Suppressor macrophage treated with lipopolysaccharide for 1 hour (primary cell): ENCODE measurements at regions not wholly inside any gene's neighbourhood (a gene's known extent, or its start where the extent isn't known, plus 50 kb on each side); places are given as distances from the start of the nearest gene placed in this dataset.
A peak's percentile ranks its signal among the peaks of the same experiment; 100 is the strongest.

ENCODE experiments used
- DNase-seq, 3 donors: peaks; one replicate each; pipeline ENCODE4 v3.0.0-alpha.2; 2020 to 2022

- DNase-seq, result no peak
Measured at GRCh38 chr3:59644479-59645402, 594.9 kb upstream of the CFAP20DC start.

GRCh38 chr3:59641169-59641899 lies 591.5 kb upstream of the CFAP20DC start:
- DNase-seq, result peak in 2 of 3 donors; percentile 12 to 17

GRCh38 chr3:59632760-59633573 lies 583.1 kb upstream of the CFAP20DC start:
- no peak for DNase-seq

GRCh38 chr3:59631482-59631881 lies 581.7 kb upstream of the CFAP20DC start:
- DNase-seq, result no peak

- no peak for DNase-seq
Measured at GRCh38 chr3:59621037-59621436, 571.2 kb upstream of the CFAP20DC start.

GRCh38 chr3:59620325-59620724 lies 570.5 kb upstream of the CFAP20DC start:
- DNase-seq, result no peak

- DNase-seq, result no peak
Measured at GRCh38 chr3:59612444-59612715, 562.6 kb upstream of the CFAP20DC start.

- DNase-seq, result no peak
Measured at GRCh38 chr3:59611649-59612443, 562.0 kb upstream of the CFAP20DC start.

- DNase-seq, result no peak
Measured at GRCh38 chr3:59609657-59610348, 560.0 kb upstream of the CFAP20DC start.

- DNase-seq, result no peak
Measured at GRCh38 chr3:59608356-59608755, 558.5 kb upstream of the CFAP20DC start.

- no peak for DNase-seq
Measured at GRCh38 chr3:59607656-59608055, 557.8 kb upstream of the CFAP20DC start.

- no peak for DNase-seq
Measured at GRCh38 chr3:59606638-59607266, 556.9 kb upstream of the CFAP20DC start.

GRCh38 chr3:59605944-59606534 lies 556.2 kb upstream of the CFAP20DC start:
- DNase-seq, result no peak

GRCh38 chr3:59605318-59605717 lies 555.5 kb upstream of the CFAP20DC start:
- no peak for DNase-seq

- DNase-seq, result no peak
Measured at GRCh38 chr3:59601486-59601885, 551.7 kb upstream of the CFAP20DC start.

GRCh38 chr3:59600631-59601030 lies 550.8 kb upstream of the CFAP20DC start:
- DNase-seq, result no peak

GRCh38 chr3:59596741-59597140 lies 546.9 kb upstream of the CFAP20DC start:
- no peak for DNase-seq

GRCh38 chr3:59595830-59596229 lies 546.0 kb upstream of the CFAP20DC start:
- no peak for DNase-seq

GRCh38 chr3:59593380-59593779 lies 543.6 kb upstream of the CFAP20DC start:
- DNase-seq, result no peak

GRCh38 chr3:59580996-59581395 lies 531.2 kb upstream of the CFAP20DC start:
- DNase-seq, result no peak

GRCh38 chr3:59580499-59580898 lies 530.7 kb upstream of the CFAP20DC start:
- DNase-seq, result no peak
